ENCODE measurements at regions not wholly inside any gene's neighbourhood (a gene's known extent, or its start where the extent isn't known, plus 50 kb on each side); places are given as distances from the start of the nearest gene placed in this dataset.
"Not testable (repeated sequence)": the region's sequence is repeated elsewhere in the genome, so short reads cannot be mapped to it uniquely, and the experiment has no call there.

- not testable (repeated sequence) for DNase-seq (ENCODE audit: low read depth)
Measured at GRCh38 chrX:131893857-131894256, 129.2 kb upstream of the STK26 start.

- DNase-seq (ENCODE audit: low read depth), result no peak
Measured at GRCh38 chrX:131894995-131895394, 128.1 kb upstream of the STK26 start.

- DNase-seq (ENCODE audit: low read depth), result no peak
Measured at GRCh38 chrX:131895807-131896206, 127.3 kb upstream of the STK26 start.

GRCh38 chrX:131901546-131901945 lies 121.6 kb upstream of the STK26 start:
- no peak for DNase-seq (ENCODE audit: low read depth)

- no peak for DNase-seq (ENCODE audit: low read depth)
Measured at GRCh38 chrX:131907488-131908314, 115.4 kb upstream of the STK26 start.

GRCh38 chrX:131910586-131910985 lies 112.5 kb upstream of the STK26 start:
- DNase-seq (ENCODE audit: low read depth), result no peak

- no peak for DNase-seq (ENCODE audit: low read depth)
Measured at GRCh38 chrX:131915488-131915887, 107.6 kb upstream of the STK26 start.

GRCh38 chrX:131917588-131917987 lies 105.5 kb upstream of the STK26 start:
- DNase-seq (ENCODE audit: low read depth), result no peak

GRCh38 chrX:131918839-131919238 lies 104.3 kb upstream of the STK26 start:
- no peak for DNase-seq (ENCODE audit: low read depth)

- no peak for DNase-seq (ENCODE audit: low read depth)
Measured at GRCh38 chrX:131923614-131924250, 99.4 kb upstream of the STK26 start.

GRCh38 chrX:131938749-131939148 lies 84.4 kb upstream of the STK26 start:
- DNase-seq (ENCODE audit: low read depth), result no peak

- DNase-seq (ENCODE audit: low read depth), result no peak
Measured at GRCh38 chrX:131942034-131942433, 81.1 kb upstream of the STK26 start.

GRCh38 chrX:131944936-131945902 lies 77.9 kb upstream of the STK26 start:
- no peak for DNase-seq (ENCODE audit: low read depth)

- no peak for DNase-seq (ENCODE audit: low read depth)
Measured at GRCh38 chrX:131951166-131951565, 71.9 kb upstream of the STK26 start.

- no peak for DNase-seq (ENCODE audit: low read depth)
Measured at GRCh38 chrX:131955099-131955777, 67.9 kb upstream of the STK26 start.

- no peak for DNase-seq (ENCODE audit: low read depth)
Measured at GRCh38 chrX:131958724-131959123, 64.4 kb upstream of the STK26 start.

GRCh38 chrX:131970347-131970746 lies 52.8 kb upstream of the STK26 start:
- no peak for DNase-seq (ENCODE audit: low read depth)
